Tibial nerve (tissue), 4 donors: ENCODE measurements at regions not wholly inside any gene's neighbourhood (a gene's known extent, or its start where the extent isn't known, plus 50 kb on each side); places are given as distances from the start of the nearest gene placed in this dataset.

Source experiments
- DNase-seq, 2 donors: peaks; one replicate each; pipeline ENCODE4 v3.0.0-alpha.2; 2019; ENCODE audit warnings: low spot score in 2 of 2
- H3K27ac ChIP-seq, 4 donors: fragments of 200-600 bp; sonication (generic) in 3 of 4; one replicate each; pipeline ENCODE4 v1.5.1; 2017 to 2019; ENCODE audit warnings: mild to moderate bottlenecking in 1 of 4
- H3K27me3 ChIP-seq, 2 donors: fragments of 200-600 bp; sonication (generic) in 1 of 2; one replicate each; pipeline versions ENCODE4 v1.5.1 to v1.6.0; 2017 to 2019
- H3K36me3 ChIP-seq, 3 donors: fragments of 200-600 bp; sonication (generic); one replicate each; pipeline ENCODE4 v1.5.1; 2018 to 2019
- H3K4me1 ChIP-seq, 4 donors: fragments of 200-600 bp; sonication (generic) in 3 of 4; one replicate each; pipeline ENCODE4 v1.5.1; 2017 to 2019
- H3K4me3 ChIP-seq, 4 donors: fragments of 200-600 bp; sonication (generic) in 3 of 4; one replicate each; pipeline ENCODE4 v1.5.1; 2017 to 2019; ENCODE audit warnings: mild to moderate bottlenecking in 1 of 4, moderate library complexity in 1 of 4
- H3K9me3 ChIP-seq, 4 donors: fragments of 200-600 bp; sonication (generic) in 3 of 4; one replicate each; pipeline ENCODE4 v1.5.1; 2017 to 2019
- EP300 ChIP-seq, 2 donors: sonication (generic); formaldehyde crosslinking; IDR thresholded peaks; one replicate each; pipeline ENCODE4 v1.6.1; 2017; ENCODE audit warnings: antibody characterized with exemption in 2 of 2, mild to moderate bottlenecking in 1 of 2
- POLR2A ChIP-seq, 2 donors: fragments of 450-650 bp; IDR thresholded peaks; one replicate each; pipeline ENCODE4 v1.6.1; 2017; ENCODE audit warnings: antibody characterized with exemption in 2 of 2, mild to moderate bottlenecking in 2 of 2, moderate library complexity in 2 of 2
- WGBS, 2 donors: methylation state at CpG; one replicate each; pipeline ENCODE4 v1.1.5; 2018; 5-methylcytosine and 5-hydroxymethylcytosine counted together
- TF ChIP-seq, protein P1 (sequence below), 5 experiments: fragments of 200-600 bp in 3 of 5; fragments of 450-650 bp in 2 of 5; sonication (generic) in 3 of 5; IDR thresholded peaks; one replicate each; pipeline ENCODE4 v1.5.1; 2016 to 2019; ENCODE audit warnings: antibody characterized with exemption in 5 of 5, mild to moderate bottlenecking in 3 of 5, moderate library complexity in 2 of 5

DNA sequence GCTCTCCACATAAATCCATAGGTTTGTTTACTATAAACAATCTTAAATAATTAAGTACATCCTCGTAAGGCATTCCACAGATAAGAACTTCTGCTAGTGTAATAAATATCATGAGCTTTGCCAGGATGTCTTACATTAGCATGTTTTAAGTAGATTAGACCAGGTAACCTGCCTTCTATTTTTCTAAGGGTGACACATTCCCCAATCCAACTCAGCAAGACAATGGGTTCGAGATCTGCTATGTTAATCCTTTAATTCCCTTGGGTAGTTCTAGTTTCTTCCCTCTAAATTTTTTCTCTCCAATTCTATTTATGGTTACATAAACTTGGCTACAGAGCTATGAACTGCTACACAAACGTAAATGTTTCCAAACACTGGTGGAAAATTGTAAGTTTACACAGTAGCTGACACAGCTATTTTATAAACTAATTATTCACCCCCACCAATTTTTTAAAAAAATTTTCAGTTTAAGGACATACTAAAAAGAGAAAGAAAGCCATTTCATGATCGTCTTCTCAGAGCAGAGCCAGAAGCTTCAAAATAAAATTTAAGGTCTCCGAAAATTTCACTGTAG, 386.5 kb upstream of the SLC39A10 start:
- H3K9me3 ChIP-seq = peaks cover 0 to 8% (median 0%) of the 10 kb centered on the region in 4 donors
- TF ChIP-seq, protein P1, sequence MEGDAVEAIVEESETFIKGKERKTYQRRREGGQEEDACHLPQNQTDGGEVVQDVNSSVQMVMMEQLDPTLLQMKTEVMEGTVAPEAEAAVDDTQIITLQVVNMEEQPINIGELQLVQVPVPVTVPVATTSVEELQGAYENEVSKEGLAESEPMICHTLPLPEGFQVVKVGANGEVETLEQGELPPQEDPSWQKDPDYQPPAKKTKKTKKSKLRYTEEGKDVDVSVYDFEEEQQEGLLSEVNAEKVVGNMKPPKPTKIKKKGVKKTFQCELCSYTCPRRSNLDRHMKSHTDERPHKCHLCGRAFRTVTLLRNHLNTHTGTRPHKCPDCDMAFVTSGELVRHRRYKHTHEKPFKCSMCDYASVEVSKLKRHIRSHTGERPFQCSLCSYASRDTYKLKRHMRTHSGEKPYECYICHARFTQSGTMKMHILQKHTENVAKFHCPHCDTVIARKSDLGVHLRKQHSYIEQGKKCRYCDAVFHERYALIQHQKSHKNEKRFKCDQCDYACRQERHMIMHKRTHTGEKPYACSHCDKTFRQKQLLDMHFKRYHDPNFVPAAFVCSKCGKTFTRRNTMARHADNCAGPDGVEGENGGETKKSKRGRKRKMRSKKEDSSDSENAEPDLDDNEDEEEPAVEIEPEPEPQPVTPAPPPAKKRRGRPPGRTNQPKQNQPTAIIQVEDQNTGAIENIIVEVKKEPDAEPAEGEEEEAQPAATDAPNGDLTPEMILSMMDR (IDR thresholded peaks at IDR 0.05) = no peak
- TF ChIP-seq POLR2A (IDR thresholded peaks at IDR 0.05) = no peak
- no peak for TF ChIP-seq EP300 (IDR thresholded peaks at IDR 0.05)
- DNase-seq = no peak
- H3K36me3 ChIP-seq = no peaks in the 10 kb centered on the region
- H3K4me3 ChIP-seq = no peak overlapping the region
- no peaks in the 10 kb centered on the region for H3K4me1 ChIP-seq
- WGBS, 2 donors = 55 to 66% methylated on average over 5 of the region's 5 CpGs
- H3K27ac ChIP-seq = no peak overlapping the region
- no peaks in the 10 kb centered on the region for H3K27me3 ChIP-seq

DNA sequence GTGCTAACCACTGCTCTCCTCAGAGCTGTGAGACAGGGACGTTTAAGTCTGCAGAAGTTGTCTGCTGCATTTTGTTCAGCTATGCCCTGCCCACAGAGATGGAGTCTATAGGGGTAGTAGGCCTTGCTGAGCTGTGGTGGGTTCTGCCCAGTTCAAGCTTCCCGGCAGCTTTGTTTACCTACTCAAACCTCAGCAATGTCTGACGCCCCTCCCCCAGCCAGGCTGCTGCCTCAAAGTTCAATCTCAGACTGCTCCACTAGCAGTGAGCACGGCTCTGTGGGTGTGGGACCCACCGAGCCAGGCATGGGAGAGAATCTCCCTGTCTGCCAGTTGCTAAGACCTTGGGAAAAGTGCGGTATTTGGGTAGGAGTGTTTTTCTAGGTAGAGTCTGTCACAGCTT, 387.8 kb upstream of the SLC39A10 start:
- 75 to 89% methylated on average over 6 of the region's 6 CpGs for WGBS, 2 donors
- Histone ChIP-seq H3K4me1 (no peaks in the 10 kb centered on the region), H3K9me3 (no peaks in the 10 kb centered on the region), H3K4me3 (no peak overlapping the region), H3K27me3 (no peaks in the 10 kb centered on the region), H3K36me3 (no peaks in the 10 kb centered on the region), H3K27ac (no peak overlapping the region)
- DNase-seq = no peak
- TF ChIP-seq, protein P1 (IDR thresholded peaks at IDR 0.05) = no peak
- TF ChIP-seq EP300 (IDR thresholded peaks at IDR 0.05) (no peak), POLR2A (IDR thresholded peaks at IDR 0.05) (no peak)

DNA sequence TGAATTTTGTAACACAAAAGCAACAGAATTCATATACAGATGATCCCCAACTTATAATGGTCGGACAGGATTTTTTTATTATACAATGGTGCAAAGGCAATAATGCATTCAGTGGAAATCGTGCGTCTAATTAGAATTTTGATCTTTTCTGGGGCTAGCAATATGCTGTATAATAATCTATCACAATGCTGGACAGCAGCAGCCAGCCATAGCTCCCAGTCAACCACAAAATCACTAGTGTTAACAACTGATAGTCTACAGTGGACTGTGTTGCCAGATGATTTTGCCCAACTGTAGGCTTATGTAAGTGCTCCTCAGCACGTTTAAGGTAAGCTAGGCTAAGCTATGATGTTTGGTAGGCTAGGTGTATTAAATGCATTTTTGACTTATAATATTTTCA, 399.0 kb upstream of the SLC39A10 start:
- Histone ChIP-seq H3K9me3 (no peaks in the 10 kb centered on the region), H3K4me1 (no peaks in the 10 kb centered on the region), H3K27me3 (no peaks in the 10 kb centered on the region), H3K36me3 (no peaks in the 10 kb centered on the region), H3K27ac (no peak overlapping the region), H3K4me3 (no peak overlapping the region)
- TF ChIP-seq EP300 (IDR thresholded peaks at IDR 0.05) (no peak), POLR2A (IDR thresholded peaks at IDR 0.05) (no peak)
- TF ChIP-seq, protein P1 (IDR thresholded peaks at IDR 0.05) = no peak
- DNase-seq = no peak
- WGBS, 2 donors = 85 to 89% methylated on average over 4 of the region's 4 CpGs

DNA sequence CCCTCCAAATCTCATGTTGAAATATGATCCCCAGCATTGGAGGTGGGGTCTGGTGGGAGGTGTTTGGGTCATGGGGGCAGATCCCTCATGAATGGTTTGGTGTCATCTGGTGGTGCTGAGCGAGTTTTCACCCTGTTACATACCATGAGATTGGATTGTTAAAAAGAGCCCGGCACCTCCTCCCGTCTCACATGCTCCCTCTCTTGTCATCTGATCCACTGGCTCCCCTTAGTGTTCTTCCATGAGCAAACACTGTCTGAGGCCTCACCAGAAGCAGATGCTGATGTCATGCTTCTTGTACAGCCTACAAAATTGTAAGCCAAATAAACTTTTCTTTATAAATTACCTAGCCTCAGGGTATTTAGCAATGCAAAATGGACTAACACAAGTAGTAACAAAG, 405.0 kb upstream of the SLC39A10 start:
- 72 to 74% methylated on average over 3 of the region's 3 CpGs for WGBS, 2 donors
- H3K4me3 ChIP-seq = no peak overlapping the region
- TF ChIP-seq EP300 (IDR thresholded peaks at IDR 0.05) = no peak
- no peak for TF ChIP-seq POLR2A (IDR thresholded peaks at IDR 0.05)
- TF ChIP-seq, protein P1 (IDR thresholded peaks at IDR 0.05) = no peak

DNA sequence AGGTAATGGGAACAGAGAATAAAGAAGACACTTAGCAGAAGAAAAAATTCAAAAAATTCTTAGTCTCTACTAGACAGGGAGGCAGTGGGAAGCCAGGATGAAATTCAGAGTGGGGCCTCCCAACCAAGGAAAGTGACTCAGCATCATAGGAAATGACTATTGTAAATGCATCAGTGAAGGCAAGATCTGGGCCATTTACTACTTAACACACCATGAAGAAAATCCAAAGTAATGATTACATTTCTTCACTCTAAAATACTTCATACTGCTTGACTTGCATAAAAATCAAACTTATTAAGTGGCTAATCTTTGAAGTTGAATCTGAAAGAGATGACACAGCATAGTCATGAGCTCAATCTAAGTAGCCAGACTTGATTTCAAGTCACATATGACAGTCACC, 405.8 kb upstream of the SLC39A10 start:
- H3K27me3 ChIP-seq = no peaks in the 10 kb centered on the region
- H3K4me1 ChIP-seq = no peaks in the 10 kb centered on the region
- H3K36me3 ChIP-seq = no peaks in the 10 kb centered on the region
- H3K4me3 ChIP-seq = no peak overlapping the region
- no peak overlapping the region for H3K27ac ChIP-seq
- TF ChIP-seq, protein P1 (IDR thresholded peaks at IDR 0.05) = no peak
- TF ChIP-seq POLR2A (IDR thresholded peaks at IDR 0.05) (no peak), EP300 (IDR thresholded peaks at IDR 0.05) (no peak)
- DNase-seq = no peak
- peaks cover 0 to 9% (median 1%) of the 10 kb centered on the region in 4 donors for H3K9me3 ChIP-seq

More for the DNA sequence above, 405.0 kb upstream of the SLC39A10 start:
- H3K4me1 ChIP-seq = no peaks in the 10 kb centered on the region
- peaks cover 0 to 4% (median under 1%) of the 10 kb centered on the region in 4 donors for H3K9me3 ChIP-seq
- DNase-seq = no peak
- no peak overlapping the region for H3K27ac ChIP-seq
- H3K27me3 ChIP-seq = no peaks in the 10 kb centered on the region
- no peaks in the 10 kb centered on the region for H3K36me3 ChIP-seq
